ENCODE measurements at regions not wholly inside any gene's neighbourhood (a gene's known extent, or its start where the extent isn't known, plus 50 kb on each side); places are given as distances from the start of the nearest gene placed in this dataset.

- TF ChIP-seq CTCF (IDR thresholded peaks at IDR 0.05) (no peak), POLR2A (IDR thresholded peaks at IDR 0.05) (no peak)
Measured at GRCh38 chr13:78758549-78758948, 99.6 kb upstream of the OBI1 start.
